ENCODE measurements at regions not wholly inside any gene's neighbourhood (a gene's known extent, or its start where the extent isn't known, plus 50 kb on each side); places are given as distances from the start of the nearest gene placed in this dataset.

GRCh38 chr1:25098717-25099116 lies 133.6 kb downstream of the SYF2 start (continued):
- TF ChIP-seq TOX (CRISPR knock-in tag; IDR thresholded peaks at IDR 0.05; ENCODE audit: borderline replicate concordance) (no peak), ESRRG (CRISPR knock-in tag; IDR thresholded peaks at IDR 0.05) (no peak), TSHZ2 (CRISPR knock-in tag; IDR thresholded peaks at IDR 0.05) (no peak), ZNF8 (CRISPR knock-in tag; IDR thresholded peaks at IDR 0.05) (no peak), OSR1 (CRISPR knock-in tag; IDR thresholded peaks at IDR 0.05) (no peak), POU6F1 (CRISPR knock-in tag; IDR thresholded peaks at IDR 0.05; ENCODE audit: borderline replicate concordance, low read depth) (no peak), ZFP3 (CRISPR knock-in tag; IDR thresholded peaks at IDR 0.05) (no peak), TCF4 (CRISPR knock-in tag; IDR thresholded peaks at IDR 0.05; ENCODE audit: borderline replicate concordance) (no peak), ZNF565 (CRISPR knock-in tag; conservative IDR thresholded peaks at IDR 0.05; ENCODE audit: low read depth) (no peak)

GRCh38 chr1:25096307-25097150 lies 135.8 kb downstream of the SYF2 start:
- ATAC-seq: no peak
- TF ChIP-seq CREB5 (CRISPR knock-in tag; IDR thresholded peaks at IDR 0.05; ENCODE audit: low read depth) (no peak), TCF4 (CRISPR knock-in tag; IDR thresholded peaks at IDR 0.05; ENCODE audit: borderline replicate concordance) (no peak), ZNF565 (CRISPR knock-in tag; conservative IDR thresholded peaks at IDR 0.05; ENCODE audit: low read depth) (no peak), ZFP3 (CRISPR knock-in tag; IDR thresholded peaks at IDR 0.05) (no peak)

- TF ChIP-seq PPARA (CRISPR knock-in tag; IDR thresholded peaks at IDR 0.05; ENCODE audit: borderline replicate concordance) (no peak), ARNTL (CRISPR knock-in tag; IDR thresholded peaks at IDR 0.05; ENCODE audit: borderline replicate concordance, low read depth) (no peak), ISL1 (CRISPR knock-in tag; IDR thresholded peaks at IDR 0.05) (no peak), POU6F1 (CRISPR knock-in tag; IDR thresholded peaks at IDR 0.05; ENCODE audit: borderline replicate concordance, low read depth) (no peak), SNAI2 (CRISPR knock-in tag; IDR thresholded peaks at IDR 0.05) (no peak), GLIS3 (CRISPR knock-in tag; IDR thresholded peaks at IDR 0.05) (no peak), PATZ1 (CRISPR knock-in tag; IDR thresholded peaks at IDR 0.05; ENCODE audit: borderline replicate concordance) (no peak), CSDC2 (CRISPR knock-in tag; IDR thresholded peaks at IDR 0.05) (no peak), ZNF565 (CRISPR knock-in tag; conservative IDR thresholded peaks at IDR 0.05; ENCODE audit: low read depth) (no peak)
- ATAC-seq: no peak
These were observed 136.6 kb downstream of the SYF2 start for GRCh38 chr1:25095635-25096200.
